Muscle of leg (tissue), 3 donors: ENCODE measurements at regions not wholly inside any gene's neighbourhood (a gene's known extent, or its start where the extent isn't known, plus 50 kb on each side); places are given as distances from the start of the nearest gene placed in this dataset.
A peak's percentile ranks its signal among the peaks of the same experiment; 100 is the strongest.

Source experiments
- DNase-seq: peaks from one replicate; pipeline ENCODE4 v3.0.0; 2013
- H3K27ac ChIP-seq: one replicate; pipeline ENCODE4 v1.5.1; 2013; ENCODE audit warnings: mild to moderate bottlenecking, low read length, control low read depth
- H3K27me3 ChIP-seq: one replicate; pipeline ENCODE4 v1.6.1; 2013; ENCODE audit warnings: low read length; ENCODE audit not compliant: control insufficient read depth, insufficient read depth
- H3K36me3 ChIP-seq: one replicate; pipeline ENCODE4 v1.6.1; 2013; ENCODE audit warnings: low read length; ENCODE audit not compliant: control insufficient read depth, insufficient read depth
- H3K4me1 ChIP-seq: one replicate; pipeline ENCODE4 v1.6.1; 2013; ENCODE audit warnings: low read length; ENCODE audit not compliant: control insufficient read depth, insufficient read depth
- H3K4me3 ChIP-seq: one replicate; pipeline ENCODE4 v1.5.1; 2013; ENCODE audit warnings: low read length, control low read depth
- H3K9me3 ChIP-seq: replicated peaks from 2 replicates; pipeline ENCODE4 v1.6.1; 2013; ENCODE audit warnings: low read depth, low read length; ENCODE audit not compliant: control insufficient read depth
- WGBS: methylation state at CpG from one replicate; pipeline ENCODE4 v1.1.5; 2013; ENCODE audit warnings: missing lambda C conversion rate; ENCODE audit not compliant: insufficient coverage; 5-methylcytosine and 5-hydroxymethylcytosine counted together

DNA sequence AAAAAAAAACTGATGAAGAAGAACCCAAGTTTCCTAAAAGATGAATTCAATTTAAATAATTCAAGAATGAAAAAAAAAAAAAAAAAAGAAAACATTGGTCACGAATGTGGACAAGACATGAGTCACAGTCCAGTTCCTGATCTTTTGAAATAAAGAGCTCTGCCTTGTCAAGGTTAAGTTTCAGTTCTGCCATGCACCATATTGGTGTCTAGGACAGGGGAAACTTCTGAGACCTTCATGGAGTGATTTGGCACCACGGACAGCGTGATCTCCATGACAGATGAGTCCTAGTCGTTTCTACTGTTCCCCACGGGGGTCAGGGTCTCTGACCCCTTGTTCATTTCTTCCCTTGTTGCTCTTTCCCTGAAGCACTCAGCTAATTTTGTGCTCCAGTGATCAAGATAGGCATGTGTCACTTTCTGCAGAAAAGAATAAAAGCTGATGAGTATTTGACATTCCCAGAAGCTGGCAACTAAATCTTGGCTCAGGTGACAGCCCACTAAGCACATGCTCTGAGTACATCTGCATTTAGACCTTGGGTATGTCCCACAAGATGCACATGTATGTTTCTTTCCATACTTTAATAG is 1159.7 kb downstream of the BCL11B start:
- H3K4me1 ChIP-seq, result no peaks in the 10 kb centered on the region
- no peak overlapping the region for H3K4me3 ChIP-seq
- no peaks in the 10 kb centered on the region for H3K36me3 ChIP-seq
- no peaks in the 10 kb centered on the region for H3K9me3 ChIP-seq
- H3K27me3 ChIP-seq, result no peaks in the 10 kb centered on the region
- 53% methylated on average over 5 of the region's 5 CpGs for WGBS
- DNase-seq, result no peak
- H3K27ac ChIP-seq, result no peak overlapping the region

DNA sequence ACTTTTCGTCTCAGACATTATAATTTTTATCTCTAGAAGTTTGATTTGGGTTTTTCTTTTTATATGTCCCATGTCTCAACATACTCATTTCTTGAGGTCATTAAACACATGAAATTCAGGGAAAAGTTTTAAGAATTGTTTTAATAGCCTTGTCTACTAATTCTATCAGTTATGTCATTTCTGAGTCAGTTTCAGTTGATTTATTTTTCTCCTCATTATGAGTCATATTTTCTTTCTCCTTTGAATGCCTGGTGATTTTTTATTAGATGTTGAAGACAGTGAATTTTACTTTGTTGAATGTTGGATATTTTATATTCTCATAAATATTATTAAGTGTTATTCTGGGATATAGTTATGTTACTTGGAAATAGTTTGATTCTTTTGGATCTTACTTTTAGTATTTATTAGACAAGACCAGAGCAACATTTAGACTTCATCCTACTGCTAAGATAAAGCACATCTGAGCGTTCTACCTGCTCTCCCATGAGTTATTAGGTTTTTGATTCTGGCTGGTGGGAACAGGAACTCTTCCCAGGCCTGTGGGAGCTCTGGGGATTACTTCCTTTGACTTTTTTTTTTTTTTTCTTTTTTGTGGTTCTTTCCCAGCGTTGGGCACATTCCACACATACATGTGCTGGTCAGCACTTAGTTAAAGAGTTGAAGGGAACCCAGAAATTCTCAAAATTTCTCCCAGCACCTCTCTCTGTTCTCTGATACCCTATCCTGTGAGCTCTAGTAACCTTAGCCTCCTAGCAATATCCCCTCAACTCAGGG is 1157.7 kb downstream of the BCL11B start:
- Histone ChIP-seq H3K4me3 (no peak overlapping the region), H3K4me1 (no peaks in the 10 kb centered on the region), H3K36me3 (no peaks in the 10 kb centered on the region), H3K9me3 (no peaks in the 10 kb centered on the region), H3K27me3 (no peaks in the 10 kb centered on the region), H3K27ac (no peak overlapping the region)
- DNase-seq, result no peak
- WGBS, result no CpG with 5 or more reads among the region's 3 CpGs

DNA sequence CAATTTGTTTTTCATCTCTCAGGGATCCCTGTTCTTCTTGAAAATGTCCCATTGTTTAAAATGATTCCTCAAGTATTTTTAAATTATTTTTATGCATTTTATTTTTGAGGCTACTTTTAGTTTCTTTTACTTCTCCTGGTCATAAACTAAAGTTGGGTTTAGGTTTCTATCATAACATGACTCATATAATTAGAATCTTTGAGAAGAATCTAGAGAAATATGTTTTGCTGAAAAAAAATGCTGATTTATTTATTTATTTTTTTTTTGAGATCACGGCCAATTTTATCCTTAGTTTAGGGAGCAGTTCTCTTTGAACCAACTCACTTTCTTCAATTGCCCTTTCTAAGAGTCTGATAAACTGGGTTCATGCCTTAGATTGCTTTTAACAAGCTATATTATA is 1157.1 kb downstream of the BCL11B start:
- Histone ChIP-seq H3K27ac (no peak overlapping the region), H3K9me3 (no peaks in the 10 kb centered on the region), H3K4me1 (no peaks in the 10 kb centered on the region), H3K27me3 (no peaks in the 10 kb centered on the region), H3K36me3 (no peaks in the 10 kb centered on the region), H3K4me3 (no peak overlapping the region)
- no peak for DNase-seq
- no CpG with 5 or more reads among the region's 1 CpG for WGBS

DNA sequence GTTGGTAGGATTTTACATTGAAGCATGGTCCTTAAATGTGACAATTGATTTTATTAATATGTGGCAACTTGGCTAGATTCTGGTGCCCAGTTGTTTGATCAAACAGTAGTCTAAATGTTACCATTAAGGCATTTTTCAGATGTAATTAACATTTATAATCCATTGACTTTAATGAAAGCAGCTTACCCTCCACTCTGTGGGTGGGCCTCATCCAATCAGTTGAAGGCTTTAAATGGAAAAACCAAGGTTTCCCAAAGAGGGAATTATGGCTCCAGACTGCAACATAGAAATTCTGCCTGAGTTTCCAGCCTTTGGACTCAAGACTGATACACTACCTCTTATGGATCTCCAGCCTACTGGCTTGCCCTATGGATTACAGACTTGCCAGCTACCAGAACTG is 1153.2 kb downstream of the BCL11B start:
- H3K36me3 ChIP-seq, result no peaks in the 10 kb centered on the region
- no peaks in the 10 kb centered on the region for H3K9me3 ChIP-seq
- H3K27me3 ChIP-seq, result no peaks in the 10 kb centered on the region

DNA sequence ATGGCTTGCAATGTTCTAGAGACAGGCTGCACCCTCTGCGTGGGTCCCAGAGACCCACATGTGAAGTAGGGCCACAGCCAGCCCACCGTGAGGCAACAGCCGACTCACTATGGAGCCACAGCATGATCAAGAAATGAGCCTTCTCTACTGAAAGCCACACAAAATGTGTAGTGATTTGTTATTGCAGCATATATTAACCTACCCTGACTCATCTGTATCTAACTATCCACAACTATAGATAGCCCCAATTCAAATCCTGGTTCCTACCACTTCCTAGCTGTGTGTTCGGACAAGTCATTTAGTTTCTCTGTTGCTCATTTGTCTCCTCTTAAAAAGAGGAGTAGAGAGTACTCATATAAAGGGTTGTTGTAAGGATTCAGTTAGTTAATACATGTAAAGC is 1152.3 kb downstream of the BCL11B start:
- no peak for DNase-seq
- Histone ChIP-seq H3K27ac (no peak overlapping the region), H3K36me3 (no peaks in the 10 kb centered on the region), H3K9me3 (no peaks in the 10 kb centered on the region), H3K4me3 (no peak overlapping the region), H3K27me3 (no peaks in the 10 kb centered on the region), H3K4me1 (no peaks in the 10 kb centered on the region)
- no CpG with 5 or more reads among the region's 4 CpGs for WGBS

More for the DNA sequence above, 1153.2 kb downstream of the BCL11B start:
- DNase-seq, result no peak
- H3K27ac ChIP-seq, result no peak overlapping the region
- no peaks in the 10 kb centered on the region for H3K4me1 ChIP-seq
- no peak overlapping the region for H3K4me3 ChIP-seq

DNA sequence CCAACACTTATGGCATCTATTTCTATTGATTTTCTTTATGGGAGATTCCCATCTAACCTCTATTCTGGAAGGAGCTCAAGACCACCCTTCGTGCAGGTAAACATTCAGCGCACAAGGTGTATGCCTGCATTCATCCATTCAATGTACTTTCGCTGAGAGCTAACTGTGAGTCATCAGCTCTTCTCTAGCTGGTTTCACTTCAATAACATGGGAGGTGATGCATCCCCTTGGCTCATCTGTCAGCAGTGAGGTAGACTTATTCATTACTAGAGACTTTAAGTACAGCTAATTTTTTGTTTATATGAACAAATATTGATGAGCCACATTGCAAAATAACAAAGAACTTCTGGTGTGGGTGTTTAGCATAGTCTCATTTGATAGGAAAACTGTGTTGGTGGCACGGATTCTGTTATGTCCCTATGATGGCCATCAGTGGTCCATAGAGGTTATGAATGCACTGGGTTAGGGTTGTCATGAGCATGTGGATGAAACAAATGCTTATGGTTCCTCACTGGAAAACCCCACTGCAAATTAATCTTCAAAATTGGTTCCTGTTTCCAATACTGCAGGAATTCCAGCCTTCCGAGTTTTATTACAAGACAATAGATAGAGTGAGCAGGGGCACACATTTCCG is 1151.0 kb downstream of the BCL11B start:
- no peaks in the 10 kb centered on the region for H3K4me1 ChIP-seq
- no peaks in the 10 kb centered on the region for H3K27me3 ChIP-seq
- H3K36me3 ChIP-seq, result no peaks in the 10 kb centered on the region
- no peak for DNase-seq
- no peak overlapping the region for H3K4me3 ChIP-seq
- H3K27ac ChIP-seq, result no peak overlapping the region
- no peaks in the 10 kb centered on the region for H3K9me3 ChIP-seq
- WGBS, result 77% methylated on average over 5 of the region's 6 CpGs

DNA sequence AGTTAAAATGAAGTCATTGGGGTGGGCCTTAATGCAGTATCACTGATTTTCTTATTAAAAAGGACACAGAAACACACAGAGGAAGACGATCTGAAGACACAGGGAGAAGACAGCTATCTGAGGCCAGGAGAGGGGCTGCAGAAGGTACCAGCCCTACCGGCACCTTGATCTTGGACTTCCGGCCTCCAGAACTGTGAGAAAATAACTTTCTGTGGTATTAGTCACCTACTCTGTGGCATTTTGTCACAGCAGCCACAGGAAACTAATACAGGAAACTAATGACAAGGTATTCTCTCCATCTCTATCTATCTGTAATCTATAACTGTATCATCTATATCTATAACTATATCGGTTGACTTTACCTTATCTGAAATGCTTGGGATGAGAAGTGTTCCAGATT is 1149.5 kb downstream of the BCL11B start:
- Histone ChIP-seq H3K36me3 (no peaks in the 10 kb centered on the region), H3K4me1 (no peaks in the 10 kb centered on the region), H3K27ac (no peak overlapping the region), H3K9me3 (no peaks in the 10 kb centered on the region), H3K27me3 (no peaks in the 10 kb centered on the region), H3K4me3 (no peak overlapping the region)
- WGBS, result 93% methylated on average over 2 of the region's 4 CpGs
- DNase-seq, result no peak

DNA sequence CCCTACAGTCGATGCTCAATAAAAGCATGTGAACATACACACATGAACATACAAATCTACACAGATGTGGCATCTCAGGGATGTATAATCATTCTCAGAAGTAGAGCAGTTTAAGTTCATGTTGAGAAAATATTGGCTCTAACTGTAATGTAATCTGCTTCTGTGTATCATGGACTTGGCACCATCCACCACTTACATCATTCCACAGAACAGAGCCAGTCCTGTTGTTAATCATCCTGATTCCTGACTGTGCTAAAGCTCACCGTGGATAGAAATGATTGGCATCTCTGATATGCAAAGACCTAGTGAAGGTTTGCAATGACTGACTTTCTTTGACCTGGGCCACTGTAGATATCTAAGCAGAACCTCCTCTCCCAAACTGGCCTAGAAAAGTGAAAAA is 1141.3 kb downstream of the BCL11B start:
- H3K4me3 ChIP-seq, result no peak overlapping the region
- H3K4me1 ChIP-seq, result no peaks in the 10 kb centered on the region
- H3K27ac ChIP-seq, result no peak overlapping the region
- peak; percentile 40 for DNase-seq
- WGBS, result no CpG with 5 or more reads among the region's 2 CpGs
- peaks cover under 1% of the 10 kb centered on the region for H3K27me3 ChIP-seq
- H3K36me3 ChIP-seq, result no peaks in the 10 kb centered on the region
- H3K9me3 ChIP-seq, result no peaks in the 10 kb centered on the region

DNA sequence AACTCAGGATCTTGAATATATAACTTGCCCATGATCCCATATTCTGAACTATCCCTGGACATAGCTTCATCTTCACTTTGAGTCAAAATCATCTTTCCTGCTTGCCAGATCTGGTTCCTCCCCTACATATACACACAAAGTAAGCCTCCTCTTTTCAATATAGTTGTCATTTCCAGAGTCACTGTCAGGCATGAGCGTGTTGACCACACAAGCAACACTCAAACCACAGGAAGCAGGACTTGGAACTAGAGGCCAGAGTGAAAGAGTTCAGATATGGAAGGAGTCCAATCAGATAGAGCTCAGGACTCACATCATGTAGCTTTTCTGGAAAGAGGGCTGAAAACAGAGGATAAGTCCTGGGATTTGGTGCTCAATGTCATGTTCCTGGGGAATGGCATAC is 1140.6 kb downstream of the BCL11B start:
- no CpG with 5 or more reads among the region's 1 CpG for WGBS
- H3K27ac ChIP-seq, result no peak overlapping the region

DNA sequence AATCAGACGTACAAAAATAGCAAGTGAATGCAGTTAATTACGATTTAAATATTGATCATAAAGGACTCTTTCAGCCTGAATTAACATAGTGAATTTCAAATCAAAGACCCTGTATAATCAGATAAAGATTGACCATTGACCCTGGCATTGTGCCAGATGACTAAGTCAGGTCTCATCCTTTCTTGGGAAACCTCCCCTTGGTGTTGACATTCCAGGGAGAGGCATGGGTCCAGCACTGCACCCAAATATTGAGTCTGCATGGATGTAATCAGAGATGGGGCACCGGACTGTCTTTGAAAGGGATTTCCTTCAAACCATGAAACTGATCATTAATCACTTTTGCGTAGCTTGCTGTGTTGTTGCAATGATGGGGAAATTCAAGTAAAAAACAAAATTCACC is 1138.2 kb downstream of the BCL11B start:
- Histone ChIP-seq H3K27ac (no peak overlapping the region), H3K36me3 (no peaks in the 10 kb centered on the region), H3K4me1 (no peaks in the 10 kb centered on the region), H3K4me3 (no peak overlapping the region), H3K27me3 (peaks cover 6% of the 10 kb centered on the region), H3K9me3 (no peaks in the 10 kb centered on the region)
- WGBS, result no CpG with 5 or more reads among the region's 4 CpGs
- DNase-seq, result no peak

More for the DNA sequence above, 1140.6 kb downstream of the BCL11B start:
- no peak for DNase-seq
- Histone ChIP-seq H3K36me3 (no peaks in the 10 kb centered on the region), H3K4me1 (no peaks in the 10 kb centered on the region), H3K27me3 (peaks cover 6% of the 10 kb centered on the region), H3K4me3 (no peak overlapping the region), H3K9me3 (no peaks in the 10 kb centered on the region)
